Gastrocnemius medialis (tissue), 4 donors: ENCODE measurements at regions not wholly inside any gene's neighbourhood (a gene's known extent, or its start where the extent isn't known, plus 50 kb on each side); places are given as distances from the start of the nearest gene placed in this dataset.

Experiments
- ATAC-seq, 2 donors: fragments of 150-250 bp; one replicate each; pipeline ENCODE4 v1.9.1; 2016
- DNase-seq, 2 donors: peaks; one replicate each; pipeline ENCODE4 v3.0.0-alpha.2; 2019
- H3K27ac ChIP-seq, 4 donors: fragments of 200-600 bp; sonication (generic); 1 replicate in 1 of 4; 2 replicates in 3 of 4; pipeline ENCODE4 v1.5.1; 2016 to 2018; ENCODE audit warnings: mild to moderate bottlenecking in 2 of 4, moderate library complexity in 1 of 4
- H3K27me3 ChIP-seq, 3 donors: fragments of 200-600 bp; sonication (generic) in 2 of 3; 1 replicate in 1 of 3; 2 replicates in 2 of 3; pipeline versions ENCODE4 v1.5.1 to v1.6.0; 2016 to 2019; ENCODE audit warnings: mild to moderate bottlenecking in 1 of 3, moderate library complexity in 1 of 3
- H3K36me3 ChIP-seq, 2 donors: fragments of 200-600 bp; sonication (generic) in 1 of 2; one replicate each; pipeline ENCODE4 v1.5.1; 2017 to 2018
- H3K4me1 ChIP-seq, 2 donors: fragments of 200-600 bp; sonication (generic) in 1 of 2; one replicate each; pipeline ENCODE4 v1.5.1; 2016 to 2017; ENCODE audit warnings: mild to moderate bottlenecking in 2 of 2
- H3K4me3 ChIP-seq, 4 donors: fragments of 200-600 bp; sonication (generic) in 3 of 4; 1 replicate in 1 of 4; 2 replicates in 3 of 4; pipeline ENCODE4 v1.5.1; 2016 to 2019; ENCODE audit warnings: mild to moderate bottlenecking in 2 of 4
- H3K9me3 ChIP-seq, 3 donors: fragments of 200-600 bp; sonication (generic) in 2 of 3; 1 replicate in 1 of 3; 2 replicates in 2 of 3; pipeline ENCODE4 v1.5.1; 2016 to 2019
- POLR2A ChIP-seq, 2 donors: fragments of 450-650 bp; IDR thresholded peaks; one replicate each; pipeline ENCODE4 v1.6.1; 2017; ENCODE audit warnings: antibody characterized with exemption in 2 of 2, mild to moderate bottlenecking in 2 of 2, moderate library complexity in 2 of 2
- in situ Hi-C, 4 donors: fragments of 200-750 bp; cut with MboI; loops; one replicate each; pipeline versions ENCODE4 v1.15.0 to v1.8.0; 2017; ENCODE audit warnings: low sequenced_read_pairs in 4 of 4
- intact Hi-C: fragments of 100-400 bp; cut with DNase I; formaldehyde crosslinking; loops from one replicate; pipeline ENCODE4 v1.15.1; 2023; ENCODE audit warnings: low total_unique reads
- TF ChIP-seq, protein P1 (sequence below), 5 experiments: fragments of 450-650 bp in 3 of 5; fragments of 200-600 bp in 2 of 5; sonication (generic) in 2 of 5; IDR thresholded peaks in 4 of 5; conservative IDR thresholded peaks in 1 of 5; 1 replicate in 4 of 5; 2 replicates in 1 of 5; pipeline ENCODE4 v1.5.1; 2016 to 2019; ENCODE audit warnings: antibody characterized with exemption in 5 of 5, mild to moderate bottlenecking in 3 of 5, moderate library complexity in 3 of 5

DNA sequence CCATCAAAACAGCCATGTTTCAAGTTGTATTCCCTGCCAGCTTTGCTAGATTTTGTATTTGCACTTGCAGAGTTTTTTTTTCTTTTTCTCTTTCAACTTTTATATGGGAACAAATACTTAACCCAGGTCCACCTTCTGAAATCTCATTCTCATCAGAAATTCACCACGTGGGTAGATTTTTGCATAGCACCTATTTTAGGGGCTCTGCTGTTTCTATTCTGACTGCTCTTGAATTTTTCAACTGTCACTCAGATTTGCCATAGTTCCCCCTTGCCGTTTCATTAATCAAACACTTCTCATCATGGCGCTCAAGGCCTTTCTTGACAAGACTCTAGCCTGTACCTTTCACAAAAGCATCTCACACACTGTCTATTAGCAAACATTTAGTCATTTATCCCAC, 767.2 kb downstream of the VRK1 start:
- in situ Hi-C loops: no loop called here
- no peak for DNase-seq
- Histone ChIP-seq H3K27me3 (no peaks in the 10 kb centered on the region), H3K36me3 (no peaks in the 10 kb centered on the region), H3K4me3 (no peak overlapping the region), H3K4me1 (no peaks in the 10 kb centered on the region), H3K9me3 (no peaks in the 10 kb centered on the region), H3K27ac (no peak overlapping the region)
- intact Hi-C loops: no loop called here
- ATAC-seq: no peak
- TF ChIP-seq, protein P1, sequence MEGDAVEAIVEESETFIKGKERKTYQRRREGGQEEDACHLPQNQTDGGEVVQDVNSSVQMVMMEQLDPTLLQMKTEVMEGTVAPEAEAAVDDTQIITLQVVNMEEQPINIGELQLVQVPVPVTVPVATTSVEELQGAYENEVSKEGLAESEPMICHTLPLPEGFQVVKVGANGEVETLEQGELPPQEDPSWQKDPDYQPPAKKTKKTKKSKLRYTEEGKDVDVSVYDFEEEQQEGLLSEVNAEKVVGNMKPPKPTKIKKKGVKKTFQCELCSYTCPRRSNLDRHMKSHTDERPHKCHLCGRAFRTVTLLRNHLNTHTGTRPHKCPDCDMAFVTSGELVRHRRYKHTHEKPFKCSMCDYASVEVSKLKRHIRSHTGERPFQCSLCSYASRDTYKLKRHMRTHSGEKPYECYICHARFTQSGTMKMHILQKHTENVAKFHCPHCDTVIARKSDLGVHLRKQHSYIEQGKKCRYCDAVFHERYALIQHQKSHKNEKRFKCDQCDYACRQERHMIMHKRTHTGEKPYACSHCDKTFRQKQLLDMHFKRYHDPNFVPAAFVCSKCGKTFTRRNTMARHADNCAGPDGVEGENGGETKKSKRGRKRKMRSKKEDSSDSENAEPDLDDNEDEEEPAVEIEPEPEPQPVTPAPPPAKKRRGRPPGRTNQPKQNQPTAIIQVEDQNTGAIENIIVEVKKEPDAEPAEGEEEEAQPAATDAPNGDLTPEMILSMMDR (IDR thresholded peaks at IDR 0.05 in 4 of 5, conservative IDR thresholded peaks at IDR 0.05 in 1 of 5): no peak
- no peak for TF ChIP-seq POLR2A (IDR thresholded peaks at IDR 0.05)

DNA sequence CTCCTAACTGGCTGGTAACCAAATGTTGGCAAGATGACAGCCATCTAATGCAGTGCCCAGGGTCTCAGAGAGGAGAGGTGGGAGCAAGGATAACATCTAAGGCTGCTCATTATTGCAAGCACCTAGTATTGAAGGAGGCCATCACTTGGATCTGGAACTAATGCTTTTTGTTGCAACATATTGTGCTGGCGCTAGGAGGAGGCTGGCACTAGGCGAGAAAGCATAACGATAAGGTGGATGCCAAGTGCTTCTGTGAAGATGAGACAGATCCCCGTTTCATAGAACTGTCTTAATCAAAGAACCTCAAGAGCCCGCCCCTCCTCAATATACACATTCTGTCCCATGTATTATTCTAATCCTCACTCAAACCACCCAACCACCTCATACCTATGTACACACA, 774.0 kb downstream of the VRK1 start:
- Histone ChIP-seq H3K9me3 (no peaks in the 10 kb centered on the region), H3K4me1 (no peaks in the 10 kb centered on the region), H3K36me3 (no peaks in the 10 kb centered on the region), H3K4me3 (no peak overlapping the region), H3K27me3 (no peaks in the 10 kb centered on the region), H3K27ac (no peak overlapping the region)
- no peak for DNase-seq
- intact Hi-C loops (no loop called here), in situ Hi-C loops (no loop called here)
- ATAC-seq: no peak
- no peak for TF ChIP-seq POLR2A (IDR thresholded peaks at IDR 0.05)
- TF ChIP-seq, protein P1 (IDR thresholded peaks at IDR 0.05 in 4 of 5, conservative IDR thresholded peaks at IDR 0.05 in 1 of 5): no peak

DNA sequence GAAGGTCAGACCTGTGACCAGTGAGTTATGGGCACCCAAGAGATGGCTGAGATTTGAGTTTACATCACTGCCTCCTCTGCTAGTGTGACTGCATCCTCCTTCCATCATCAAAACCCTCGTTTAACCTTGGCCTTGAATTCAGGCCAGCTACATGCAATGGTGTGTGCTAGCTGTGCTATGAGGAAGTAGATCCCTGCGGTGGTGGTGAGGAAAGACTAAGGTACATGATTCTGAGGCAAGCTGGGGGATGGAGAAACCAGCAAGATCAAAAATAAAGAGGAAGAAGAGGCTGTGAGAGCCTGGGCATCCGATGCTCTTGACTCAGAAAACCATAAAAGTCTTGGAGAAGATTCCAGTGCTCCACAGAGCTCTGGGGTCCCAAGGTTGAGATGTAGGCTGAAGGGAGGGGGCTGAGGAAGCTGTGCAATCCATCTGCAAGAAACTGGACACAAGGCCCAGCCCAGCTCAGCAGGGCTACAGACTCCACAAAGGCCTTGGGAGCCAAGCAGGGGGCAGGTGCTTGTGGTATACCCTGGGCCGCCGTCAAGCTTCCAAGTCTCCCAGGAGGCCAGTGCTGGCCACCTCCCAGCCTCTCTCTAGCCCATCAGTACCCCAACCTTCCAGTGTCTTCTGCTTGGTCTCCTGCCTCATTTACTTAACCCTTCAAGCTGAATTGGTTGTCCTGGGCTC, 774.8 kb downstream of the VRK1 start:
- H3K9me3 ChIP-seq: no peaks in the 10 kb centered on the region
- H3K27ac ChIP-seq: no peak overlapping the region
- intact Hi-C loops (no loop called here), in situ Hi-C loops (no loop called here)
- ATAC-seq: no peak
- DNase-seq: no peak
- H3K4me1 ChIP-seq: no peaks in the 10 kb centered on the region
- H3K27me3 ChIP-seq: no peaks in the 10 kb centered on the region
- H3K4me3 ChIP-seq: no peak overlapping the region
- TF ChIP-seq, protein P1 (IDR thresholded peaks at IDR 0.05 in 4 of 5, conservative IDR thresholded peaks at IDR 0.05 in 1 of 5): no peak
- no peak for TF ChIP-seq POLR2A (IDR thresholded peaks at IDR 0.05)
- H3K36me3 ChIP-seq: no peaks in the 10 kb centered on the region

DNA sequence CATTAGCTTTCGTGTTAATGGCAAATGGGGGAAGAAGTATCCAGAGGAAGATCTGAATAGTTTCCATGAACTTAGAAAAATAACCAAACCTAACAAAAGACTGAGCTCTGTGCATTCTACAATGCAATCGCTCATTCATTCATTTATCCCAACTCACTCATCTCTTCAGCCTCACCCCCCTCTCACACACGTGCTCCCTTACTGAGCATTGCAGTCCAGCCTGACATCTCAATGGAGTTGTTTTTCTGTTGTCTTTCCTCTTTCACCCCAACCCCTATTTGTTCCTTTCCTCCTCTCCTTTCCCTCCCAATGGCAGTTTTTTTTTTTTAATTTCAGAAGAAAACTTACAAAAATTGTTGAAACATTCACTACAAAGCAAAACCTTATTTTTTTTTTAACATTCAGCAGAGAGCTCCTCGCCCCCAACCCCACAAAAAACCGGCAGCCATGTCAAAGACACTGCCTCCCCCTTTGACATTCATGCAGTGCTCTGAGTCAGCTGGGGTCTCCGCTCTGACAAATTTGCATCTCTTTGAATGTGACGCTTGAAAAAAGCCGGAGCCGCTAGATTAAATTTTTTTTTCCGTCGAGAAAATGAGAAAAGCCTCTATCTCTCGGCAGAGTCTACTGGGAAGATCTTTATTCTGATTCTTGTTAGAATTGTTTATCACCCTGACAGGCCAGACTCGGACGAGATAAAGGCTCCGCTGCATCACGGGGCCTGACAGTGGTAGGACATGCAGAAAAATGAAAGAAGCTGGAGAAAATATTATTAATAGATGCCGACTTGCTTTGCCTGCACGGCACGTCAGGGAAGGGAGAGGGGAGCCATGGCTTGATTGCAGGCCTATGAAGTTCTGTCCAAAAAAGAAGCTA, 775.6 kb downstream of the VRK1 start:
- Histone ChIP-seq H3K36me3 (no peaks in the 10 kb centered on the region), H3K4me1 (no peaks in the 10 kb centered on the region), H3K9me3 (no peaks in the 10 kb centered on the region), H3K27me3 (no peaks in the 10 kb centered on the region), H3K4me3 (no peak overlapping the region), H3K27ac (no peak overlapping the region)
- in situ Hi-C loops (no loop called here), intact Hi-C loops (no loop called here)
- ATAC-seq (no peak), DNase-seq (no peak)
- TF ChIP-seq, protein P1 (IDR thresholded peaks at IDR 0.05 in 4 of 5, conservative IDR thresholded peaks at IDR 0.05 in 1 of 5): no peak
- TF ChIP-seq POLR2A (IDR thresholded peaks at IDR 0.05): no peak
